H9 (cell line): ENCODE measurements at regions not wholly inside any gene's neighbourhood (a gene's known extent, or its start where the extent isn't known, plus 50 kb on each side); places are given as distances from the start of the nearest gene placed in this dataset.

Experiments used
- DNase-seq: peaks from one replicate; pipeline ENCODE4 v3.0.0-alpha.2; 2017
- H2AFZ ChIP-seq: one replicate; pipeline ENCODE4 v1.6.1; 2013; ENCODE audit warnings: mild to moderate bottlenecking, low read length, control low read depth, moderate library complexity
- H2AK5ac ChIP-seq: 2 replicates; pipeline ENCODE4 v1.6.1; 2013; ENCODE audit warnings: low read length, control low read depth, mixed read lengths; ENCODE audit not compliant: insufficient read length
- H2BK120ac ChIP-seq: one replicate; pipeline ENCODE4 v1.6.1; 2013; ENCODE audit warnings: low read depth, mild to moderate bottlenecking, low read length, control low read depth, inconsistent platforms; ENCODE audit not compliant: poor library complexity, severe bottlenecking
- H2BK12ac ChIP-seq: 2 replicates; pipeline ENCODE4 v1.6.1; 2013; ENCODE audit warnings: low read length, control low read depth, mixed read lengths, low read depth; ENCODE audit not compliant: insufficient read length
- H2BK15ac ChIP-seq: 2 replicates; pipeline ENCODE4 v1.6.1; 2013; ENCODE audit warnings: low read depth, low read length, control low read depth
- H2BK20ac ChIP-seq: one replicate; pipeline ENCODE4 v1.6.1; 2013; ENCODE audit warnings: low read depth, mild to moderate bottlenecking, low read length, control low read depth, inconsistent platforms; ENCODE audit not compliant: poor library complexity, severe bottlenecking
- H2BK5ac ChIP-seq: 2 replicates; pipeline ENCODE4 v1.6.1; 2013; ENCODE audit warnings: low read length, control low read depth, mixed read lengths; ENCODE audit not compliant: insufficient read length
- H3K14ac ChIP-seq: 2 replicates; pipeline ENCODE4 v1.6.1; 2013; ENCODE audit warnings: low read length, control low read depth; ENCODE audit not compliant: insufficient read depth
- H3K18ac ChIP-seq: 2 replicates; pipeline ENCODE4 v1.6.1; 2013; ENCODE audit warnings: low read depth, mild to moderate bottlenecking, mixed read lengths, low read length, control low read depth; ENCODE audit not compliant: insufficient read length
- H3K23ac ChIP-seq: 2 replicates; pipeline ENCODE4 v1.6.1; 2013; ENCODE audit warnings: low read length, control low read depth, mixed read lengths, low read depth; ENCODE audit not compliant: insufficient read length
- H3K23me2 ChIP-seq: 2 replicates; pipeline ENCODE4 v1.6.1; 2013; ENCODE audit warnings: low read depth, mild to moderate bottlenecking, mixed read lengths, low read length, control low read depth; ENCODE audit not compliant: insufficient read length, poor library complexity, severe bottlenecking
- H3K27ac ChIP-seq: 2 replicates; pipeline ENCODE4 v1.5.1; 2013; ENCODE audit warnings: low read length, control low read depth, mixed read lengths, low read depth; ENCODE audit not compliant: insufficient read length
- H3K27me3 ChIP-seq: 2 replicates; pipeline ENCODE4 v1.6.1; 2013; ENCODE audit warnings: low read length, control low read depth, inconsistent platforms; ENCODE audit not compliant: insufficient read depth
- H3K4ac ChIP-seq: 2 replicates; pipeline ENCODE4 v1.6.1; 2013; ENCODE audit warnings: low read depth, mild to moderate bottlenecking, control low read depth, inconsistent platforms, low read length, moderate library complexity
- H3K4me1 ChIP-seq: 2 replicates; pipeline ENCODE4 v1.6.1; 2013; ENCODE audit warnings: low read length, control low read depth, inconsistent platforms; ENCODE audit not compliant: insufficient read depth
- H3K4me2 ChIP-seq: 2 replicates; pipeline ENCODE4 v1.6.1; 2013; ENCODE audit warnings: low read length, control low read depth, mixed read lengths; ENCODE audit not compliant: insufficient read length, insufficient read depth
- H3K56ac ChIP-seq: 2 replicates; pipeline ENCODE4 v1.6.1; 2013; ENCODE audit warnings: low read depth, mild to moderate bottlenecking, mixed read lengths, low read length, control low read depth; ENCODE audit not compliant: insufficient read length
- H3K79me1 ChIP-seq: 2 replicates; pipeline ENCODE4 v1.6.1; 2013; ENCODE audit warnings: low read depth, mild to moderate bottlenecking, moderate library complexity, low read length, control low read depth, inconsistent platforms; ENCODE audit not compliant: insufficient read depth, poor library complexity, severe bottlenecking
- H3K79me2 ChIP-seq: 2 replicates; pipeline ENCODE4 v1.6.1; 2013; ENCODE audit warnings: low read length, control low read depth, inconsistent platforms; ENCODE audit not compliant: insufficient read depth
- H3K9ac ChIP-seq: 2 replicates; pipeline ENCODE4 v1.6.1; 2013; ENCODE audit warnings: low read length, control low read depth, mixed read lengths; ENCODE audit not compliant: insufficient read length; ENCODE audit errors: extremely low read depth
- H3K9me3 ChIP-seq: one replicate; pipeline ENCODE4 v1.6.1; 2013; ENCODE audit warnings: low read depth, low read length, inconsistent platforms; ENCODE audit not compliant: control insufficient read depth
- H3T11ph ChIP-seq: one replicate; pipeline ENCODE4 v1.6.1; 2013; ENCODE audit warnings: mild to moderate bottlenecking, low read length, control low read depth, inconsistent platforms
- H4K20me1 ChIP-seq: one replicate; pipeline ENCODE4 v1.6.1; 2013; ENCODE audit not compliant: control insufficient read depth, insufficient read length, insufficient read depth
- H4K5ac ChIP-seq: 2 replicates; pipeline ENCODE4 v1.6.1; 2013; ENCODE audit warnings: low read depth, mild to moderate bottlenecking, mixed read lengths, low read length, control low read depth; ENCODE audit not compliant: insufficient read length
- H4K8ac ChIP-seq: replicated peaks from 2 replicates; pipeline ENCODE4 v1.6.1; 2013; ENCODE audit warnings: low read length, control low read depth, mixed read lengths, low read depth; ENCODE audit not compliant: insufficient read length
- H4K91ac ChIP-seq: 2 replicates; pipeline ENCODE4 v1.6.1; 2013; ENCODE audit warnings: low read depth, mild to moderate bottlenecking, moderate library complexity, mixed read lengths, low read length, control low read depth; ENCODE audit not compliant: insufficient read length
- H3K27ac Mint-ChIP-seq, 3 experiments: 2 replicates in 2 of 3; 3 replicates in 1 of 3; pipeline ENCODE4 v1.8.0; 2020 to 2021; ENCODE audit warnings: mixed read lengths in 3 of 3, mild to moderate bottlenecking in 1 of 3, moderate library complexity in 1 of 3
- H3K27me3 Mint-ChIP-seq: 2 replicates; pipeline ENCODE4 v1.8.0; 2021; ENCODE audit warnings: low read depth, mild to moderate bottlenecking, moderate library complexity, mixed read lengths
- H3K36me3 Mint-ChIP-seq, 3 experiments: 2 replicates in 2 of 3; 3 replicates in 1 of 3; pipeline ENCODE4 v1.8.0; 2020 to 2021; ENCODE audit warnings: low read depth in 3 of 3, mixed read lengths in 3 of 3; ENCODE audit not compliant: insufficient read depth in 1 of 3
- H3K4me1 Mint-ChIP-seq, 2 experiments: 2 replicates each; pipeline ENCODE4 v1.8.0; 2020; ENCODE audit warnings: mixed read lengths in 2 of 2
- H3K4me3 Mint-ChIP-seq, 2 experiments: 2 replicates in 1 of 2; 3 replicates in 1 of 2; pipeline ENCODE4 v1.8.0; 2020 to 2021; ENCODE audit warnings: mild to moderate bottlenecking in 2 of 2, mixed read lengths in 2 of 2, moderate library complexity in 1 of 2
- H3K9me3 Mint-ChIP-seq, 2 experiments: 2 replicates in 1 of 2; 3 replicates in 1 of 2; pipeline ENCODE4 v1.8.0; 2020; ENCODE audit warnings: mild to moderate bottlenecking in 2 of 2, mixed read lengths in 2 of 2, moderate library complexity in 1 of 2
- CTCF ChIP-seq: fragments of 200-600 bp; sonication (generic); conservative IDR thresholded peaks from 3 replicates; pipeline ENCODE4 v1.8.0; 2021; ENCODE audit warnings: antibody characterized with exemption, mild to moderate bottlenecking
- WGBS: extraction: QIAGEN DNeasy Blood & Tissue Kit; methylation state at CpG from one replicate; pipeline ENCODE4 v1.1.7; 2013; ENCODE audit warnings: missing lambda C conversion rate, low lambda C conversion rate, mixed read lengths; ENCODE audit not compliant: insufficient read length; ENCODE audit errors: extremely low coverage; 5-methylcytosine and 5-hydroxymethylcytosine counted together

DNA sequence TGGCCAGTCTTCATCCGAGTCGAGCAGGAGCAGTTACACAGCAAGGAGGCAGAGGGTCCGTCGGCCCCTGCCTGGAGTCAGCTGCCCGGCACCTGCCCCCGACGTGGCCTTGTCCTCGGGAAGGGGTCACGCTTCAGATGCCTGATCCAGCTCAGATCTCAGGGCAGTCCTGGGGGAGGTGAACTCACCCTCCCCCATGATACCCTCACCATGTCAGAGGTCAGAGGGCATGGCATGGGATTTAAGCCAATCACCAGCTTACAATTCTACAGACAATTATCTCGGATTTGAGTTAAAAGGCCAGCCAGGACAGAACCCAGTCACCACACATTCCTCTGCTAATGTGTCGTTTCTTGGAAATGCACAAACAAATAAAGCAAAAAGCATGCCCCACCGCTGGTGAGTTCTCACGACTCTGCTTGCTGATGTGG lies 211.3 kb downstream of the FOXL1 start:
- Histone ChIP-seq H2BK15ac (no peak overlapping the region), H2BK20ac (no peak overlapping the region), H3K56ac (no peak overlapping the region), H4K20me1 (no peaks in the 10 kb centered on the region), H3K9me3 (no peaks in the 10 kb centered on the region), H2BK120ac (no peak overlapping the region), H3K4me1 (peaks cover 10% of the 10 kb centered on the region), H3T11ph (no peak overlapping the region), H2AK5ac (no peak overlapping the region), H3K4me2 (no peak overlapping the region), H3K23me2 (no peaks in the 10 kb centered on the region), H4K91ac (no peak overlapping the region), H3K27ac (no peak overlapping the region), H2AFZ (no peak overlapping the region), H3K23ac (no peak overlapping the region), H3K79me2 (no peaks in the 10 kb centered on the region), H3K79me1 (no peaks in the 10 kb centered on the region), H4K8ac (no peak overlapping the region), H3K14ac (no peak overlapping the region), H2BK5ac (no peak overlapping the region), H4K5ac (no peak overlapping the region), H3K18ac (no peak overlapping the region), H3K27me3 (no peaks in the 10 kb centered on the region), H2BK12ac (no peak overlapping the region), H3K9ac (no peak overlapping the region), H3K4ac (no peak overlapping the region)
- Mint-ChIP-seq H3K27me3 (peaks cover 8% of the 10 kb centered on the region), H3K27ac (peak overlapping the region in 1 of 3 experiments; percentile 48; a peak in 1 of 7 replicates), H3K9me3 (no peaks in the 10 kb centered on the region), H3K4me3 (no peak overlapping the region), H3K4me1 (peaks cover 27 to 39% of the 10 kb centered on the region in 2 experiments), H3K36me3 (no peaks in the 10 kb centered on the region)
- WGBS: no CpG with 5 or more reads among the region's 13 CpGs
- no peak for DNase-seq
- no peak for TF ChIP-seq CTCF
